MM.1S (cell line): ENCODE measurements at regions not wholly inside any gene's neighbourhood (a gene's known extent, or its start where the extent isn't known, plus 50 kb on each side); places are given as distances from the start of the nearest gene placed in this dataset.

Source experiments
- DNase-seq: peaks from one replicate; pipeline ENCODE4 v3.0.0-alpha.2; 2015
- H2AFZ ChIP-seq: fragments of 300-600 bp; sonication (generic); 2 replicates; pipeline ENCODE4 v1.6.0; 2016; ENCODE audit warnings: antibody characterized with exemption, low read length
- H3F3A ChIP-seq: fragments of 300-600 bp; sonication (generic); 2 replicates; pipeline ENCODE4 v1.6.1; 2016; ENCODE audit warnings: mild to moderate bottlenecking, antibody characterized with exemption, low read length, moderate library complexity, mixed read lengths; ENCODE audit not compliant: insufficient read depth
- H3K27ac ChIP-seq: fragments of 300-600 bp; sonication (generic); 2 replicates; pipeline ENCODE4 v1.5.1; 2016; ENCODE audit warnings: mild to moderate bottlenecking, low read length
- H3K27me3 ChIP-seq: fragments of 300-600 bp; sonication (generic); replicated peaks from 2 replicates; pipeline ENCODE4 v1.6.0; 2016; ENCODE audit warnings: low read length; ENCODE audit not compliant: insufficient read depth
- H3K36me3 ChIP-seq: fragments of 300-600 bp; sonication (generic); replicated peaks from 2 replicates; pipeline ENCODE4 v1.6.1; 2016; ENCODE audit warnings: mild to moderate bottlenecking, low read length, mixed read lengths; ENCODE audit not compliant: insufficient read depth
- H3K4me1 ChIP-seq: fragments of 300-600 bp; sonication (generic); 2 replicates; pipeline ENCODE4 v1.6.1; 2016; ENCODE audit warnings: low read length, mixed read lengths
- H3K4me2 ChIP-seq: fragments of 300-600 bp; sonication (generic); 2 replicates; pipeline ENCODE4 v1.6.0; 2016; ENCODE audit warnings: low read depth, low read length
- H3K4me3 ChIP-seq: fragments of 300-600 bp; sonication (generic); 2 replicates; pipeline ENCODE4 v1.5.1; 2016; ENCODE audit warnings: low read length, mixed read lengths
- H3K79me2 ChIP-seq: fragments of 300-600 bp; sonication (generic); 2 replicates; pipeline ENCODE4 v1.6.1; 2016; ENCODE audit warnings: mixed run types, low read length, mixed read lengths
- H3K9ac ChIP-seq: fragments of 300-600 bp; sonication (generic); 2 replicates; pipeline ENCODE4 v1.6.1; 2016; ENCODE audit warnings: low read length, mixed read lengths
- H3K9me2 ChIP-seq: fragments of 300-600 bp; sonication (generic); replicated peaks from 2 replicates; pipeline ENCODE4 v1.6.1; 2016; ENCODE audit warnings: mild to moderate bottlenecking, low read length, mixed read lengths; ENCODE audit not compliant: insufficient read depth
- H3K9me3 ChIP-seq: fragments of 300-600 bp; sonication (generic); replicated peaks from 2 replicates; pipeline ENCODE4 v1.6.1; 2016; ENCODE audit warnings: mild to moderate bottlenecking, low read length, mixed read lengths; ENCODE audit not compliant: insufficient read depth
- H4K20me1 ChIP-seq: fragments of 300-600 bp; sonication (generic); 2 replicates; pipeline ENCODE4 v1.6.1; 2016; ENCODE audit warnings: mild to moderate bottlenecking, low read length, moderate library complexity, mixed read lengths; ENCODE audit not compliant: insufficient read depth
- EZH2 ChIP-seq: fragments of 300-600 bp; sonication (generic); optimal IDR thresholded peaks from 2 replicates; pipeline ENCODE3; 2017; ENCODE audit warnings: low read depth, mild to moderate bottlenecking, antibody characterized with exemption, low read length, mixed read lengths
- EZH2phosphoT487 ChIP-seq: fragments of 300-600 bp; sonication (generic); IDR thresholded peaks from 2 replicates; pipeline ENCODE4 v1.6.1; 2018; ENCODE audit warnings: antibody characterized with exemption, low read length
- TF ChIP-seq, protein P1 (sequence below): fragments of 300-600 bp; sonication (generic); IDR thresholded peaks from 2 replicates; pipeline ENCODE4 v1.5.1; 2016; ENCODE audit warnings: antibody characterized with exemption, low read length, mixed read lengths

DNA sequence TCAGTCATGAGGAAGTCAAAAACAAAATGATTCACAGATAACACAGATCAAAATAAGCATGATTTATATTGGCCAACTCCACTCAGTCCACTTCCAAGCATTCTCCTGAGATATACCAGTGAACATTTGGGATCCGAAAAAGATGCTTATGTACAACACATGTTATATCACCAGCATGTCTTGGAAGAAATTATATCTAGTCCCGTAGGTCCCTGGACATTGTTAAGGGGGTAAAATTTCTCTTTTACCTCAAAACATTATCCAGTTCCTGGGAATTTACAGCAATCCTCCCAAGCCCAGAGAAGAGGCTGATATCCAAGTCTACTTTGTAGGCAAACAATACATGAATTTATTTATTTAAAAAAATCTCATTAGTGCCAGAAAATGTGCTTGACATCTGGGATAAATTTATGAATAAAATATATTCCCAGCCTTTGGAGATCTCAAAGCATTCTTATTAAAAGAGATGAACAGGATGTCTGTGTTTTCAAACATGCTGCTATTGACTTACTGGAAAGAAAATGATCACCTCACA is 582.2 kb upstream of the ZWINT start:
- Histone ChIP-seq H3K9me2 (no peaks in the 10 kb centered on the region), H4K20me1 (no peaks in the 10 kb centered on the region), H3F3A (no peaks in the 10 kb centered on the region), H3K27me3 (no peaks in the 10 kb centered on the region), H3K79me2 (no peaks in the 10 kb centered on the region), H3K9me3 (no peaks in the 10 kb centered on the region), H3K9ac (no peak overlapping the region), H3K4me3 (no peak overlapping the region), H3K27ac (no peak overlapping the region), H3K4me1 (no peaks in the 10 kb centered on the region), H3K36me3 (no peaks in the 10 kb centered on the region), H2AFZ (no peak overlapping the region), H3K4me2 (no peak overlapping the region)
- TF ChIP-seq, protein P1, sequence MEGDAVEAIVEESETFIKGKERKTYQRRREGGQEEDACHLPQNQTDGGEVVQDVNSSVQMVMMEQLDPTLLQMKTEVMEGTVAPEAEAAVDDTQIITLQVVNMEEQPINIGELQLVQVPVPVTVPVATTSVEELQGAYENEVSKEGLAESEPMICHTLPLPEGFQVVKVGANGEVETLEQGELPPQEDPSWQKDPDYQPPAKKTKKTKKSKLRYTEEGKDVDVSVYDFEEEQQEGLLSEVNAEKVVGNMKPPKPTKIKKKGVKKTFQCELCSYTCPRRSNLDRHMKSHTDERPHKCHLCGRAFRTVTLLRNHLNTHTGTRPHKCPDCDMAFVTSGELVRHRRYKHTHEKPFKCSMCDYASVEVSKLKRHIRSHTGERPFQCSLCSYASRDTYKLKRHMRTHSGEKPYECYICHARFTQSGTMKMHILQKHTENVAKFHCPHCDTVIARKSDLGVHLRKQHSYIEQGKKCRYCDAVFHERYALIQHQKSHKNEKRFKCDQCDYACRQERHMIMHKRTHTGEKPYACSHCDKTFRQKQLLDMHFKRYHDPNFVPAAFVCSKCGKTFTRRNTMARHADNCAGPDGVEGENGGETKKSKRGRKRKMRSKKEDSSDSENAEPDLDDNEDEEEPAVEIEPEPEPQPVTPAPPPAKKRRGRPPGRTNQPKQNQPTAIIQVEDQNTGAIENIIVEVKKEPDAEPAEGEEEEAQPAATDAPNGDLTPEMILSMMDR = no peak
- no peak for TF ChIP-seq EZH2phosphoT487
- no peak for TF ChIP-seq EZH2
- DNase-seq = no peak

DNA sequence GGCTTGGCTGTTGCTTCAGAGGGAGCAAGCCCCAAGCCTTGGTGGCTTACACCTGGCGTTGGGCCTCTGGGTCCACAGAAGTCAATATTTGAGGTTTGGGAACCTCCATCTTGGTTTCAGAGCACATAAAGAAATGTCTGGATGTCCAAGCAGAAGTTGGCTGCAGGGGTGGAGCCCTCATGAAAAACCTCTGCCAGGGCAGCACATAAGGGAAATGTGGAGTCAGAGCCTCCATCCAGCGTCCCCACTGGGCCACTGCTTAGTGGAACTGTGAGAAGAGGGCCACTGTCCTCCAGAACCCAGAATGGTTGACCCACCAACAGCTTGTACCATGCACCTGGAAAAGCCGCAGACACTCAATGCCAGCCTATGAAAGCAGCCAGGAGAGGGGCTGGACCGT is 573.5 kb upstream of the ZWINT start:
- Histone ChIP-seq H3K9ac (no peak overlapping the region), H3K27me3 (no peaks in the 10 kb centered on the region), H3K27ac (no peak overlapping the region), H2AFZ (no peak overlapping the region), H3K79me2 (no peaks in the 10 kb centered on the region), H3K4me1 (no peaks in the 10 kb centered on the region), H3K9me3 (no peaks in the 10 kb centered on the region), H3K9me2 (no peaks in the 10 kb centered on the region), H4K20me1 (no peaks in the 10 kb centered on the region), H3K4me2 (no peak overlapping the region), H3F3A (no peaks in the 10 kb centered on the region), H3K4me3 (no peak overlapping the region), H3K36me3 (no peaks in the 10 kb centered on the region)
- TF ChIP-seq, protein P1 = no peak
- TF ChIP-seq EZH2 (no peak), EZH2phosphoT487 (no peak)
- DNase-seq = no peak

DNA sequence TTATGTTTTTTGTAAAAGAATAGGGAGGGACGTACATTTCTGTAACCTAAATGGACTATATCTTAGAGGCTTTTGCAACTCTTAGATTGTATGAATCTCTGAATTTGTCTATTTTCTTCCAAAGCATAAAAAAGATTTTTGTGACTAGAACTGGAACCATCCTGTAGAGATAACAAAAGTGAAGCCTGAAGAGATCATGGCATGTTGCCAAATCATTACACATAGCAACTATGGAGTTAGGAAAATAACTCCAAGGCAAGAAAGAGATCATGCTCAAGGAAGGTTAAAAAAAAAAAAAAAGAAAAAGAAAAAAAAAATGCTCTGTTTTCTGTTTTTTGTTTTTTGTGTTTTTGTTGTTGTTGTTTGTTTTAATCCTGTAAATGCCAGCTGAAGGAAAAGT is 567.7 kb upstream of the ZWINT start:
- no peaks in the 10 kb centered on the region for H3K79me2 ChIP-seq
- H3K27ac ChIP-seq = no peak overlapping the region
- no peaks in the 10 kb centered on the region for H3K27me3 ChIP-seq
- no peaks in the 10 kb centered on the region for H3K36me3 ChIP-seq
- no peaks in the 10 kb centered on the region for H4K20me1 ChIP-seq
- H2AFZ ChIP-seq = no peak overlapping the region
- no peak overlapping the region for H3K9ac ChIP-seq
- H3F3A ChIP-seq = no peaks in the 10 kb centered on the region
- H3K9me3 ChIP-seq = no peaks in the 10 kb centered on the region
- no peak for DNase-seq
- H3K4me2 ChIP-seq = no peak overlapping the region
- H3K4me3 ChIP-seq = no peak overlapping the region
- no peaks in the 10 kb centered on the region for H3K9me2 ChIP-seq
- TF ChIP-seq, protein P1 = no peak
- TF ChIP-seq EZH2 (no peak), EZH2phosphoT487 (no peak)
- H3K4me1 ChIP-seq = no peaks in the 10 kb centered on the region
